GM12891 (cell line): ENCODE measurements at regions not wholly inside any gene's neighbourhood (a gene's known extent, or its start where the extent isn't known, plus 50 kb on each side); places are given as distances from the start of the nearest gene placed in this dataset.
A peak's percentile ranks its signal among the peaks of the same experiment; 100 is the strongest.
"Not testable (repeated sequence)": the region's sequence is repeated elsewhere in the genome, so short reads cannot be mapped to it uniquely, and the experiment has no call there.

Experiments
- DNase-seq: peaks from one replicate; pipeline ENCODE4 v3.0.0; 2011; ENCODE audit warnings: low spot score; ENCODE audit not compliant: insufficient read length
- FAIRE-seq: peaks from 2 replicates; lab custom pipeline; 2011; peaks lifted over from hg19 to GRCh38; lab: Jason Lieb, UNC
- PAX5 ChIP-seq: IDR thresholded peaks from 2 replicates; pipeline ENCODE4 v1.6.1; 2011; ENCODE audit warnings: low read length, moderate library complexity, mild to moderate bottlenecking; ENCODE audit not compliant: insufficient read depth, severe bottlenecking
- POLR2A ChIP-seq: IDR thresholded peaks from 2 replicates; pipeline ENCODE4 v1.6.1; 2011; ENCODE audit warnings: low read depth, low read length, control low read depth
- POLR2AphosphoS5 ChIP-seq: IDR thresholded peaks from 2 replicates; pipeline ENCODE4 v1.6.1; 2011; ENCODE audit warnings: low read depth, low read length, control low read depth
- POU2F2 ChIP-seq: IDR thresholded peaks from 2 replicates; pipeline ENCODE4 v1.6.1; 2011; ENCODE audit warnings: low read depth, mild to moderate bottlenecking, control low read depth, low read length, moderate library complexity
- SPI1 ChIP-seq: IDR thresholded peaks from 2 replicates; pipeline ENCODE4 v1.6.1; 2011; ENCODE audit warnings: low read depth, low read length, control low read depth
- TAF1 ChIP-seq: IDR thresholded peaks from 2 replicates; pipeline ENCODE4 v1.6.1; 2011; ENCODE audit warnings: low read depth, low read length, control low read depth

GRCh38 chr5:85512896-85513295 is 1104.8 kb upstream of the COX7C start:
- DNase-seq (no peak), FAIRE-seq (no peak)
- TF ChIP-seq POU2F2 (no peak), PAX5 (no peak), POLR2A (no peak), SPI1 (no peak), POLR2AphosphoS5 (no peak), TAF1 (no peak)

- FAIRE-seq = no peak
- DNase-seq = no peak
- TF ChIP-seq PAX5 (no peak), SPI1 (no peak), TAF1 (no peak), POU2F2 (no peak), POLR2AphosphoS5 (no peak), POLR2A (no peak)
Measured at GRCh38 chr5:85515588-85515987, 1102.2 kb upstream of the COX7C start.

- TF ChIP-seq SPI1 (no peak), TAF1 (no peak), POLR2AphosphoS5 (no peak), POU2F2 (no peak), POLR2A (no peak), PAX5 (no peak)
- FAIRE-seq (no peak), DNase-seq (no peak)
Measured at GRCh38 chr5:85517386-85517785, 1100.4 kb upstream of the COX7C start.

- no peak for TF ChIP-seq PAX5
- TF ChIP-seq POLR2AphosphoS5 = no peak
- TF ChIP-seq POLR2A = no peak
- no peak for TF ChIP-seq SPI1
- no peak for TF ChIP-seq TAF1
- no peak for TF ChIP-seq POU2F2
- no peak for DNase-seq
- FAIRE-seq = no peak
Measured at GRCh38 chr5:85533341-85534047, 1084.2 kb upstream of the COX7C start.

GRCh38 chr5:85538362-85538761 is 1079.4 kb upstream of the COX7C start:
- peak; percentile 65; the same call in 1 of the 2 replicates for TF ChIP-seq SPI1
- TF ChIP-seq POLR2AphosphoS5 = no peak
- no peak for TF ChIP-seq POLR2A
- no peak for TF ChIP-seq TAF1
- FAIRE-seq (no peak), DNase-seq (no peak)

GRCh38 chr5:85545129-85545528 is 1072.6 kb upstream of the COX7C start:
- no peak for FAIRE-seq
- TF ChIP-seq SPI1 = no peak
- TF ChIP-seq TAF1 = no peak
- TF ChIP-seq PAX5 = no peak
- no peak for TF ChIP-seq POU2F2
- TF ChIP-seq POLR2AphosphoS5 = no peak
- TF ChIP-seq POLR2A = no peak
- no peak for DNase-seq

- DNase-seq = no peak
- FAIRE-seq = no peak
- TF ChIP-seq POLR2AphosphoS5 (no peak), TAF1 (no peak), SPI1 (no peak), POLR2A (no peak), PAX5 (no peak)
Measured at GRCh38 chr5:85549229-85549628, 1068.5 kb upstream of the COX7C start.

GRCh38 chr5:85549836-85550599 is 1067.7 kb upstream of the COX7C start:
- FAIRE-seq = no peak
- TF ChIP-seq SPI1 (no peak), POLR2A (no peak), POU2F2 (no peak), POLR2AphosphoS5 (no peak), PAX5 (no peak), TAF1 (no peak)
- no peak for DNase-seq

GRCh38 chr5:85556464-85556863 is 1061.3 kb upstream of the COX7C start:
- TF ChIP-seq POLR2A = no peak
- no peak for TF ChIP-seq TAF1
- FAIRE-seq (no peak), DNase-seq (no peak)

- no peak for DNase-seq
- TF ChIP-seq POLR2A (no peak), PAX5 (no peak), POLR2AphosphoS5 (no peak), TAF1 (no peak), SPI1 (no peak), POU2F2 (no peak)
- FAIRE-seq = no peak
Measured at GRCh38 chr5:85576666-85577065, 1041.1 kb upstream of the COX7C start.

- FAIRE-seq, DNase-seq: not testable (repeated sequence)
Measured at GRCh38 chr5:85587806-85588205, 1029.9 kb upstream of the COX7C start.

- FAIRE-seq = not testable (repeated sequence)
Measured at GRCh38 chr5:85588268-85588667, 1029.5 kb upstream of the COX7C start.

More at GRCh38 chr5:85588268-85588667, 1029.5 kb upstream of the COX7C start:
- DNase-seq = not testable (repeated sequence)
